ENCODE measurements at regions not wholly inside any gene's neighbourhood (a gene's known extent, or its start where the extent isn't known, plus 50 kb on each side); places are given as distances from the start of the nearest gene placed in this dataset.

GRCh38 chr2:237227190-237227589, 141.5 kb downstream of the COPS8 start:
- H3K27ac ChIP-seq: no peak overlapping the region
- no peak for TF ChIP-seq CTCF (conservative IDR thresholded peaks at IDR 0.05)

- no peak for TF ChIP-seq CTCF (conservative IDR thresholded peaks at IDR 0.05)
- TF ChIP-seq ZFX (IDR thresholded peaks at IDR 0.05): no peak
- H3K27ac ChIP-seq: no peak overlapping the region
These were observed 142.0 kb downstream of the COPS8 start for GRCh38 chr2:237227592-237228280.

GRCh38 chr2:237228281-237228625, 142.6 kb downstream of the COPS8 start:
- TF ChIP-seq CTCF (conservative IDR thresholded peaks at IDR 0.05): no peak
- no peak for TF ChIP-seq ZFX (IDR thresholded peaks at IDR 0.05)
- H3K27ac ChIP-seq: no peak overlapping the region

GRCh38 chr2:237229905-237230304, 144.2 kb downstream of the COPS8 start:
- TF ChIP-seq ZFX (IDR thresholded peaks at IDR 0.05): no peak
- H3K27ac ChIP-seq: no peak overlapping the region

- no peak for TF ChIP-seq CTCF (conservative IDR thresholded peaks at IDR 0.05)
- no peak for TF ChIP-seq ZFX (IDR thresholded peaks at IDR 0.05)
- no peak overlapping the region for H3K27ac ChIP-seq
These were observed 144.7 kb downstream of the COPS8 start for GRCh38 chr2:237230355-237230754.

- TF ChIP-seq ZFX (IDR thresholded peaks at IDR 0.05): no peak
These were observed 145.9 kb downstream of the COPS8 start for GRCh38 chr2:237231593-237231992.

GRCh38 chr2:237232166-237232565, 146.5 kb downstream of the COPS8 start:
- TF ChIP-seq CTCF (conservative IDR thresholded peaks at IDR 0.05): no peak
- TF ChIP-seq ZFX (IDR thresholded peaks at IDR 0.05): no peak
- H3K27ac ChIP-seq: no peak overlapping the region

More at GRCh38 chr2:237231593-237231992, 145.9 kb downstream of the COPS8 start:
- H3K27ac ChIP-seq: no peak overlapping the region

GRCh38 chr2:237234268-237234667, 148.6 kb downstream of the COPS8 start:
- H3K27ac ChIP-seq: no peak overlapping the region
- TF ChIP-seq CTCF (conservative IDR thresholded peaks at IDR 0.05) (no peak), ZFX (IDR thresholded peaks at IDR 0.05) (no peak)
